HEK293 (cell line): ENCODE measurements at regions not wholly inside any gene's neighbourhood (a gene's known extent, or its start where the extent isn't known, plus 50 kb on each side); places are given as distances from the start of the nearest gene placed in this dataset.

Experiments
- CTCF ChIA-PET: fragments of 350-600 bp; formaldehyde crosslinking; extraction: SDS; loops from one replicate; lab custom pipeline; 2021; ENCODE audit warnings: antibody characterized with exemption; lab: Yijun Ruan, JAX
- POLR2A ChIA-PET: fragments of 300-600 bp; formaldehyde crosslinking; extraction: SDS; loops from one replicate; lab custom pipeline; 2020; ENCODE audit warnings: antibody characterized with exemption, inconsistent platforms; lab: Yijun Ruan, JAX
- H3K27ac ChIP-seq: fragments of 200-500 bp; sonication (Bioruptor generic); 2 replicates; pipeline ENCODE4 v1.5.1; 2014; ENCODE audit warnings: low read depth, low read length, control low read depth, inconsistent platforms; ENCODE audit errors: extremely low read depth
- H3K36me3 ChIP-seq, 2 experiments: fragments of 200-500 bp in 1 of 2; sonication (Bioruptor generic) in 1 of 2; 1 replicate in 1 of 2; 2 replicates in 1 of 2; pipeline ENCODE4 v1.5.1; 2014 to 2017; ENCODE audit warnings: inconsistent platforms in 2 of 2, low read length in 2 of 2; ENCODE audit not compliant: control insufficient read depth in 2 of 2, insufficient read depth in 1 of 2
- H3K4me1 ChIP-seq: fragments of 200-500 bp; sonication (Bioruptor generic); 2 replicates; pipeline ENCODE4 v1.5.1; 2014; ENCODE audit warnings: mild to moderate bottlenecking, low read length, inconsistent platforms; ENCODE audit not compliant: control insufficient read depth, insufficient read depth
- H3K4me3 ChIP-seq: 2 replicates; pipeline ENCODE4 v1.5.1; 2011; ENCODE audit warnings: low read depth, mild to moderate bottlenecking, control low read depth, low read length, moderate library complexity
- H3K9me3 ChIP-seq: fragments of 200-500 bp; sonication (Bioruptor generic); 2 replicates; pipeline ENCODE4 v1.5.1; 2014; ENCODE audit warnings: low read depth, low read length, inconsistent platforms; ENCODE audit not compliant: control insufficient read depth, insufficient read depth
- GFI1B ChIP-seq: fragments of 450-650 bp; formaldehyde crosslinking; IDR thresholded peaks from 2 replicates; pipeline ENCODE4 v1.5.1; 2016; ENCODE audit warnings: missing biosample characterization, missing genetic modification characterization
- GLI2 ChIP-seq: fragments of 450-650 bp; formaldehyde crosslinking; IDR thresholded peaks from 2 replicates; pipeline ENCODE4; 2017; ENCODE audit warnings: missing biosample characterization, missing genetic modification characterization, low read depth, borderline replicate concordance
- GLI4 ChIP-seq: fragments of 450-650 bp; formaldehyde crosslinking; IDR thresholded peaks from 2 replicates; pipeline ENCODE4 v1.5.1; 2016; ENCODE audit warnings: missing biosample characterization, missing genetic modification characterization
- INSM2 ChIP-seq: fragments of 450-650 bp; formaldehyde crosslinking; IDR thresholded peaks from 2 replicates; pipeline ENCODE4 v1.5.1; 2016; ENCODE audit warnings: missing biosample characterization, missing genetic modification characterization
- SP3 ChIP-seq: fragments of 450-650 bp; formaldehyde crosslinking; IDR thresholded peaks from 2 replicates; pipeline ENCODE4 v1.5.1; 2016; ENCODE audit warnings: missing biosample characterization, missing genetic modification characterization
- TCF7L2 ChIP-seq: IDR thresholded peaks from 2 replicates; pipeline ENCODE4 v1.6.1; 2011; ENCODE audit warnings: low read depth, mild to moderate bottlenecking, inconsistent platforms, low read length, moderate library complexity, borderline replicate concordance
- TSHZ1 ChIP-seq: fragments of 450-650 bp; formaldehyde crosslinking; IDR thresholded peaks from 2 replicates; pipeline ENCODE4 v1.5.1; 2016; ENCODE audit warnings: missing biosample characterization, missing genetic modification characterization, borderline replicate concordance
- ZNF169 ChIP-seq: fragments of 450-650 bp; formaldehyde crosslinking; IDR thresholded peaks from 2 replicates; pipeline ENCODE4 v1.5.1; 2016; ENCODE audit warnings: missing biosample characterization, missing genetic modification characterization
- ZNF239 ChIP-seq: fragments of 450-650 bp; formaldehyde crosslinking; IDR thresholded peaks from 2 replicates; pipeline ENCODE4 v1.5.1; 2016; ENCODE audit warnings: missing biosample characterization, missing genetic modification characterization
- ZNF248 ChIP-seq: fragments of 450-650 bp; formaldehyde crosslinking; IDR thresholded peaks from 2 replicates; pipeline ENCODE4 v1.5.1; 2017; ENCODE audit warnings: missing biosample characterization, missing genetic modification characterization
- ZNF274 ChIP-seq, 2 experiments: fragments of 200-500 bp in 1 of 2; fragments of 450-650 bp in 1 of 2; sonication (Bioruptor generic) in 1 of 2; formaldehyde crosslinking in 1 of 2; IDR thresholded peaks; 2 replicates each; pipeline versions ENCODE4 v1.5.1 to v1.6.1; 2014 to 2016; ENCODE audit warnings: borderline replicate concordance in 1 of 2, inconsistent platforms in 1 of 2, low read length in 1 of 2, missing biosample characterization in 1 of 2, missing genetic modification characterization in 1 of 2
- ZNF335 ChIP-seq: fragments of 450-650 bp; formaldehyde crosslinking; conservative IDR thresholded peaks from 2 replicates; pipeline ENCODE4 v1.5.1; 2016; ENCODE audit warnings: missing biosample characterization, missing genetic modification characterization
- ZNF366 ChIP-seq: fragments of 450-650 bp; formaldehyde crosslinking; conservative IDR thresholded peaks from 2 replicates; pipeline ENCODE4 v1.5.1; 2016; ENCODE audit warnings: missing biosample characterization, missing genetic modification characterization
- ZNF654 ChIP-seq: fragments of 450-650 bp; formaldehyde crosslinking; IDR thresholded peaks from 2 replicates; pipeline ENCODE4 v1.5.1; 2016; ENCODE audit warnings: low read depth, missing biosample characterization, missing genetic modification characterization
- ZNF670 ChIP-seq: fragments of 450-650 bp; formaldehyde crosslinking; IDR thresholded peaks from 2 replicates; pipeline ENCODE4 v1.5.1; 2016; ENCODE audit warnings: missing biosample characterization, missing genetic modification characterization, low read depth
- ZNF76 ChIP-seq: fragments of 450-650 bp; formaldehyde crosslinking; IDR thresholded peaks from 2 replicates; pipeline ENCODE4; 2016; ENCODE audit warnings: low read depth, missing biosample characterization, missing genetic modification characterization, borderline replicate concordance
- ZNF791 ChIP-seq: fragments of 450-650 bp; formaldehyde crosslinking; IDR thresholded peaks from 2 replicates; pipeline ENCODE4 v1.5.1; 2016; ENCODE audit warnings: missing biosample characterization, missing genetic modification characterization
- ZSCAN5A ChIP-seq: fragments of 450-650 bp; formaldehyde crosslinking; IDR thresholded peaks from 2 replicates; pipeline ENCODE4 v1.5.1; 2016; ENCODE audit warnings: missing biosample characterization, missing genetic modification characterization

GRCh38 chr5:40022057-40022456 is 597.3 kb upstream of the DAB2 start (continued):
- TF ChIP-seq TSHZ1 (tag by site-specific recombination), result no peak
- TF ChIP-seq GFI1B (tag by site-specific recombination), result no peak
- TF ChIP-seq ZNF76 (tag by site-specific recombination), result no peak
- TF ChIP-seq, all 188 proteins: peak for 0

GRCh38 chr5:40021007-40021406 is 596.2 kb upstream of the DAB2 start:
- H3K9me3 ChIP-seq, result no peaks in the 10 kb centered on the region
- ChIA-PET POLR2A (no interaction called here), CTCF (interaction anchor here (0.6 kb wide), 1 partner anchor 72 kb away, joined by 3 read pairs; no protein-coding TSS in a partner anchor)
- TF ChIP-seq ZNF670 (tag by site-specific recombination) (no peak), GLI4 (tag by site-specific recombination) (no peak), ZNF335 (tag by site-specific recombination) (no peak), ZNF791 (tag by site-specific recombination) (no peak), TCF7L2 (no peak), ZNF366 (tag by site-specific recombination) (no peak)
- TF ChIP-seq, all 188 proteins: peak for 0
- H3K4me3 ChIP-seq, result no peak overlapping the region
- no peaks in the 10 kb centered on the region for H3K4me1 ChIP-seq
- no peaks in the 10 kb centered on the region for H3K36me3 ChIP-seq
- no peak overlapping the region for H3K27ac ChIP-seq

- no peaks in the 10 kb centered on the region for H3K4me1 ChIP-seq
- CTCF ChIA-PET, result interaction anchor here (0.6 kb wide), 1 partner anchor 13 kb away, joined by 3 read pairs; no protein-coding TSS in a partner anchor
- no peaks in the 10 kb centered on the region for H3K36me3 ChIP-seq
- no peak overlapping the region for H3K4me3 ChIP-seq
- no peaks in the 10 kb centered on the region for H3K9me3 ChIP-seq
- POLR2A ChIA-PET, result no interaction called here
- no peak for TF ChIP-seq GLI2
- TF ChIP-seq ZSCAN5A (tag by site-specific recombination), result no peak
- no peak for TF ChIP-seq INSM2 (tag by site-specific recombination)
- no peak for TF ChIP-seq ZNF169
- TF ChIP-seq ZNF654 (tag by site-specific recombination), result no peak
- no peak for TF ChIP-seq SP3
- no peak for TF ChIP-seq ZNF248 (tag by site-specific recombination)
- no peak for TF ChIP-seq ZNF239 (tag by site-specific recombination)
- no peak for TF ChIP-seq ZNF274 (IDR thresholded peaks at IDR 0.05; ENCODE audit: low read length)
- no peak for TF ChIP-seq ZNF274 (tag by site-specific recombination; IDR thresholded peaks at IDR 0.05; ENCODE audit: borderline replicate concordance)
- H3K27ac ChIP-seq, result no peak overlapping the region
Measured at GRCh38 chr5:40017918-40018317, 593.1 kb upstream of the DAB2 start.
